Activated naive CD8-positive, alpha-beta T cell treated with anti-CD3 and anti-CD28 coated beads, Interleukin-2, amount 50 U/mL, for 24 hours (primary cell): ENCODE measurements at regions not wholly inside any gene's neighbourhood (a gene's known extent, or its start where the extent isn't known, plus 50 kb on each side); places are given as distances from the start of the nearest gene placed in this dataset.
"Not testable (repeated sequence)": the region's sequence is repeated elsewhere in the genome, so short reads cannot be mapped to it uniquely, and the experiment has no call there.

Experiments used
- ATAC-seq: fragments of 150-1000 bp; cut with Tn5 transposase; one replicate; pipeline ENCODE4 v1.10.0; 2021
- DNase-seq: peaks from one replicate; pipeline ENCODE4 v3.0.0; 2021
- H3K27ac Mint-ChIP-seq: one replicate; pipeline ENCODE4 v1.8.0; 2021; ENCODE audit warnings: mild to moderate bottlenecking, mixed read lengths
- H3K27me3 Mint-ChIP-seq: one replicate; pipeline ENCODE4 v1.8.0; 2021; ENCODE audit warnings: mixed read lengths
- H3K36me3 Mint-ChIP-seq: one replicate; pipeline ENCODE4 v1.8.0; 2021; ENCODE audit warnings: low read depth, mixed read lengths
- H3K4me1 Mint-ChIP-seq: one replicate; pipeline ENCODE4 v1.8.0; 2021; ENCODE audit warnings: mixed read lengths
- H3K4me3 Mint-ChIP-seq: one replicate; pipeline ENCODE4 v1.8.0; 2021; ENCODE audit warnings: mild to moderate bottlenecking, moderate library complexity, mixed read lengths
- H3K9me3 Mint-ChIP-seq: one replicate; pipeline ENCODE4 v1.8.0; 2021; ENCODE audit warnings: mixed read lengths

DNA sequence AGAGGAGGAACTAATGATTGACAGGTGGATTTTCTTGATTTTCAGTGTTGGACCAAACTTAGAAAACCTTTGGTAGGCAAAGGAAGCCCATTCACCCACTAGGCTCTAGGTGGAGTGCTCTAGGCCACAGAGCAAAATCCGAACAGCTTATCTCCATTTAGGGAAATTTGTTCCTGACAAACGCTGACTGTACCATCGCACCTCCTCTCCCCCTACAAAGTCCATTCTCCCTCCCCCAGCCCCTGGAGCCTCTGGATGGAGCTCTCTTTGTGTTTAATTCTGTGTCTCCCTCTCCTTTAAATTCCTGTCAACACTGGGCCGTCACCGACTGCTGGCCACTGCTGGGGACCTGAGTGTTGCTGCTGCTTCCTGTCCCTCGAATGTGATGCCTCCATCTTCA lies 350.1 kb upstream of the IRX2 start:
- Mint-ChIP-seq H3K27ac (no peak overlapping the region), H3K36me3 (no peaks in the 10 kb centered on the region), H3K4me1 (no peaks in the 10 kb centered on the region), H3K4me3 (no peak overlapping the region), H3K27me3 (peaks cover 34% of the 10 kb centered on the region), H3K9me3 (no peaks in the 10 kb centered on the region)
- ATAC-seq (no peak), DNase-seq (no peak)

DNA sequence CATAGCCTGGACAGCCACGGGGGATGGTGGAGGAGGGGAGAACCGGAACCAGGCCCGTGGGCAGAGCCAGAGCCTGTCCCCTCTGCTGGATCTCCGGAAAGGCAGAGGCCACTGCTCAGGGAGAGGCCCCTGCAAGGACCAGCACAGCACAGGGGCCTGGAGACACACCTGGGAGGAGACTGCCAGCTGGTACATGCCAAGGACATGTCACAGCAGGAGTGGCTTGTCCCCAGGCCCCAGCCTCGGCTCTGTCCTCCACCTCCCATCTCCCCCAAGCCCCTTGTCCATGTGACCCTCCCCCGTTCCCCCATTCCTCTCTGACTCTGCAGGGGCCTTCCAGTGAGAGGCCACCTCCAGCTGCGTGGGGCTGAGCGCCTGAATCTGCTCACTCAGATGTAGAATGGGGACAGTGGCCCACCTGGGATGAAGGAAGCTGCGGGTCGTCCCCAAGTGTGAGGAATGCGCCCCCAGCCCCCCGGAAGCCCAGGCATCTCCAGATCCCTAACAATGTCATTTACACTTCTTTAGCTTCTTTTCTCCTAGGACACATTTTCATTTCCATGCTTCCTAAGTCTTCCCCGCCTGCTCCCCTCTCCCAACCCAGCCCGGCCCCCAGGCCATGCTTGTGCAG lies 349.6 kb upstream of the IRX2 start:
- H3K9me3 Mint-ChIP-seq: no peaks in the 10 kb centered on the region
- ATAC-seq: no peak

DNA sequence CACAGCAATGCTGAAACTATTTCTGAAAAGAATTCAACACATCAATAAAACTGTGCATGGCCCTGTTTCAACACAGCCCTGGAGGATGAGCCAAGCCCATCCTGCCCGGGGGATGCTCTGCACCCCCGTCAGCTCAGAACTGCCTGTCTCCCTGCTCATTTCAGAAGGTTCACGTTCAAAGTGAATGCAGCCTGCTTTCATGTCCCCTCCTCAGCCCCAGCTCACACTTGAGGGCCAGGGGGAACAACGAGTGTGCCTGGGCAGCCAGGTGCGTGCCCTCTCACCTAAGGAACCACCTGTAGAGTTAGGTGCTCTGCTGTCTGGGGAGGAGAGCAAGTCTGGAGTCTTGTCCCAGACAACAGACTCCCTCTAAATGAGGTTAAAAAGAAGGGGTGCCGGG lies 348.5 kb upstream of the IRX2 start:
- DNase-seq (no peak), ATAC-seq (no peak)
- Mint-ChIP-seq H3K9me3 (no peaks in the 10 kb centered on the region), H3K36me3 (no peaks in the 10 kb centered on the region), H3K27ac (no peak overlapping the region), H3K27me3 (peaks cover 27% of the 10 kb centered on the region), H3K4me3 (no peak overlapping the region), H3K4me1 (no peaks in the 10 kb centered on the region)

More for the DNA sequence above, 349.6 kb upstream of the IRX2 start:
- no peak overlapping the region for H3K27ac Mint-ChIP-seq
- H3K4me3 Mint-ChIP-seq: no peak overlapping the region
- DNase-seq: no peak
- no peaks in the 10 kb centered on the region for H3K4me1 Mint-ChIP-seq
- peaks cover 34% of the 10 kb centered on the region for H3K27me3 Mint-ChIP-seq
- no peaks in the 10 kb centered on the region for H3K36me3 Mint-ChIP-seq

DNA sequence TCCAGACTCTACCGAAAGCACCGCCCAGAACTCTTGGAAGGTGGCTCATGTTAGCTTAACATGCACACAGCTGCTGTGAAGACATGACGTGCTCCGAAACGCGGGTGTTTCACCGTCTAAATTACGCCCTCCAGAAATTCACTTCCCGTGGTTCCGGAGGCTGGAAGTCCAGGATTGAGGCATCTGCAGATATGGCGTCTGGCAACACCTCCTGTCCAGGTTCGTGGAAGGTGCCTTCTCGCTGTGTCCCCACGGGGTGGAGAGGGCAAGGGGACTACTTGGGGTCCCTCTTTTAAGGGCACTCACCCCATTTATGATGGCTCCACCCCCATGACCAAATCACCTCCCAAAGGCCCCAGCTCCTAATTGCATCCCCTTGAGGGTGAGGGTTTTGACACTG lies 348.0 kb upstream of the IRX2 start:
- no peak overlapping the region for H3K27ac Mint-ChIP-seq
- H3K4me3 Mint-ChIP-seq: no peak overlapping the region
- no peaks in the 10 kb centered on the region for H3K4me1 Mint-ChIP-seq
- H3K36me3 Mint-ChIP-seq: no peaks in the 10 kb centered on the region
- H3K27me3 Mint-ChIP-seq: peaks cover 24% of the 10 kb centered on the region
- H3K9me3 Mint-ChIP-seq: no peaks in the 10 kb centered on the region
- DNase-seq (no peak), ATAC-seq (no peak)

DNA sequence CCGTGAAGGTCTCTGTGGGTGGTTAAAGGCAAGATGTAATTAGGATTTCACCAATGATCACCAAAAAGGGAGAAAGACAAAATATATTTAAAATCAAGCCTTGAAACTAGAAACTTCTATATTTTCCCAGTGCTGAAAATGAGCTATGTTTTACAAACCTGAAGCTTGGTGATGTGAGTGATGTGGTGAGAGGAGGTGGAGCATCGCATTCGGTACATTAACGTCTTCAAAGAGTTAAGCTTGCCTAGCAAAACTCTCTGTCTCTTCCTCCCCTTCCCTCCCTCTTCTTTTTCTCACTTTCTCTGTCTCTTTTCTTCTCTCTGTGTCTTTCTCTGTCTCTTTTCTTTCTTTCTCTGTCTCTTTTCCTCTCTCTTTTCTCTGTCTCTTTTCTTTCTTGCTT lies 347.3 kb upstream of the IRX2 start:
- Mint-ChIP-seq H3K36me3 (no peaks in the 10 kb centered on the region), H3K9me3 (peaks cover 6% of the 10 kb centered on the region), H3K27ac (no peak overlapping the region), H3K27me3 (peaks cover 16% of the 10 kb centered on the region), H3K4me1 (no peaks in the 10 kb centered on the region), H3K4me3 (no peak overlapping the region)
- DNase-seq (no peak), ATAC-seq (no peak)

DNA sequence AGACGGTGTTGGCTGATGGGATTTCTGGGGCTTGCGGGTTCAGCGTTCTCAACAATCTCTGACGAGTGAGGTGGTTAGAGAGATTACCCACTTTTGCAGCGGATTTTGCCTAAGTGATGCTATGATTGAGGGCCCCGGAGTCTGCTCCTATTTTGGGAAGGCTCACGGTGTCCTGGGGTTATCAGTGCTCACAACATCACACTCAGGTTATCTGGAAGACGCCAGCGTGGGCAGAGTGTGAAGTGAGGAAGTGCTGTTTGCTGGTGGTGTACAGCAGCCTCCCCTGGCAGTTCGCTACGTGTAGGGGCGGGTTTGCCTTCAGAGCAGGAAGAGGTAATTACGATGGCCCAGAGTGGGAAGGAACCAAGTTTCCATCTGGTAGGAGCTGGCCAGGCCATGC lies 341.2 kb upstream of the IRX2 start:
- H3K27me3 Mint-ChIP-seq: no peaks in the 10 kb centered on the region
- ATAC-seq (no peak), DNase-seq (no peak)
- H3K27ac Mint-ChIP-seq: no peak overlapping the region
- no peak overlapping the region for H3K4me3 Mint-ChIP-seq
- H3K36me3 Mint-ChIP-seq: no peaks in the 10 kb centered on the region
- H3K9me3 Mint-ChIP-seq: peaks cover 19% of the 10 kb centered on the region
- no peaks in the 10 kb centered on the region for H3K4me1 Mint-ChIP-seq

DNA sequence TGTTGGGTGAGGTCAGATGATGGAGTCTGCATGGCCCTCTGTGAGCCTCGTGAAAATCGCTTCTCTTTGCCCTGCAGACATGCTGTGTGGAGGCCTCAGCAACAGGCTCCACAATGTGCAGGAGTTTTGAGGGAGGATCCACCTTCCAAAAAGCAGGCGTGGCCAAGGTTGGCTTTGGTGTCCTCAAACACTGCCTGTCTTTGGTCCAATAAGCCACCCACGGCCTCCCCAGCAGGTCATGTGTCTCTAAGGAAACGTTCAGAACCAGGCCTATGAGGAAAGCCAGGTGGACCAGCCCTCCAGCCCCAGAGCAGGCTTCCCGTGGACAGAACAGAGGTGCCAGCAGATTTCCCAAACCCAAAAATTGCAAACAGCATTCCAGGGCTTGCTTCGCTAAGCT lies 340.7 kb upstream of the IRX2 start:
- Mint-ChIP-seq H3K27ac (no peak overlapping the region), H3K9me3 (peaks cover 22% of the 10 kb centered on the region), H3K36me3 (no peaks in the 10 kb centered on the region), H3K4me3 (no peak overlapping the region), H3K27me3 (no peaks in the 10 kb centered on the region), H3K4me1 (no peaks in the 10 kb centered on the region)
- DNase-seq (no peak), ATAC-seq (no peak)

DNA sequence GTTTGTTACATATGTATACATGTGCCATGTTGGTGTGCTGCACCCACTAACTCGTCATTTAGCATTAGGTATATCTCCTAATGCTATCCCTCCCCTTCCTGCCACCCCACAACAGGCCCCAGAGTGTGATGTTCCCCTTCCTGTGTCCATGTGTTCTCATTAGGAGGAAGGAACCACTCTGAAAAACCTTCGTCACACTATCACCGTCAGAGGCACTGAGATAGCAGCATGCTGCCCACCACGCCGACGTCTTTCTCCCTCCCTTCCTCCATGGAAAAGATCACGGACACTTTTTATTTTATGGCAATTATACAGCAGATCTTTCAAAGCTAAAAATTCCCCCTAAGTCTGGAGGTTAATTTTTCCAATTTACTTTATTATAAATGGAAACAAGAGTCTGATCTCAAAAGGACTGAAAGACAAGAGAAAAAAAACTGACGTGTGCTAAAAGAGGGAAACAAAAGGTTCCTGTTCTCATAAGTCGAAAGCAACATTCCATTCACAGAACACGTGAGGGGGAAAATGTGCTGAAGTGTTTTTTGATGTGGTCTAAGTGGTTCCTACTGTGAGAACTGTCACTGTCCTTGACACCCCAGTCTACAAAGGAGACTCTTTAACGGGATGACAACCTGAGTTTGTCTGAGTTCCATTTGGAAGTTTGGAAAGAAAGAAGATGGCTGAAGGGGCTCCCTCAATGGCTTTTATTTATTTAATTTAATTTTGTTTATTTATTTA lies 339.7 kb upstream of the IRX2 start:
- Mint-ChIP-seq H3K4me3 (no peak overlapping the region), H3K4me1 (no peaks in the 10 kb centered on the region), H3K27me3 (no peaks in the 10 kb centered on the region), H3K27ac (no peak overlapping the region), H3K9me3 (peaks cover 23% of the 10 kb centered on the region), H3K36me3 (no peaks in the 10 kb centered on the region)
- DNase-seq (no peak), ATAC-seq (no peak)

DNA sequence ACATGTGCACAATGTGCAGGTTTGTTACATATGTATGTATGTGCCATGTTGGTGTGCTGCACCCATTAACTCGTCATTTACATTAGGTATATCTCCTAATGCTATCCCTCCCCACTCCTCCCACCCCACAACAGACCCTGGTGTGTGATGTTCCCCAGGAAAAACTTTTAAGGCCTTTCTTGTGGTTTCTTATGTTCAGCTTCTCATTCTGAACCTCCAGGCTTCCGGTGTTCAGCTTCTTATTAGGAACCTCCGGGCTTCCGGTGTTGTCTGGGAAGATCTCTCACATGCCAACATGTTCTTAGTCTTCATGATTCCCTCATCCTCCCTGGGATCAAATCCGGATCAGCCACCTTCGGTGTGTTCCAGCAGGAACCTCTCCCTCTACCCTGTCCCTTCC lies 338.8 kb upstream of the IRX2 start:
- H3K36me3 Mint-ChIP-seq, ATAC-seq, H3K27me3 Mint-ChIP-seq, H3K4me3 Mint-ChIP-seq, H3K4me1 Mint-ChIP-seq, DNase-seq, H3K27ac Mint-ChIP-seq: not testable (repeated sequence)
- H3K9me3 Mint-ChIP-seq: peaks cover 23% of the 10 kb centered on the region

DNA sequence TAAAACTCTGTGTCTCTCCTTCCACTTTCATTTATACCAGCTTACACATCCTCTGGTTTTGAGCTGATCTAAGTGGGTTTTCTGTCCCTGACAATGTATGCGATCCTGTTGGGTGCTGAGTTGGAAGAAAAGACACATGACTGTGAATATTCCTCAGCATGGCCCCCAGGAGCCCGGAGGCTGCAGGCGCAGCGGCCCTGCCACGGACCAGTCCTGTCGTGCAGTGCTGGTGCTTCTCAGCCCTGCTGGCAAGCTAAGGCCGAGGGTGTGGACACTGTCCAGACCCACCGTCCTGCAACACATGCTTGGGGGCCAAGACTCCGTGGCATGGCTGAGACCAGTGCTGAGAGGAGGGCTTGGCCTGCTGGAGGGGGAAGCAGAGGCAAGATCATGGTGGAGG lies 328.9 kb upstream of the IRX2 start:
- no peak for ATAC-seq
- DNase-seq: no peak
- peaks cover 17% of the 10 kb centered on the region for H3K9me3 Mint-ChIP-seq
- H3K27ac Mint-ChIP-seq: no peak overlapping the region
- no peaks in the 10 kb centered on the region for H3K4me1 Mint-ChIP-seq
- H3K27me3 Mint-ChIP-seq: no peaks in the 10 kb centered on the region
- no peaks in the 10 kb centered on the region for H3K36me3 Mint-ChIP-seq
- no peak overlapping the region for H3K4me3 Mint-ChIP-seq

DNA sequence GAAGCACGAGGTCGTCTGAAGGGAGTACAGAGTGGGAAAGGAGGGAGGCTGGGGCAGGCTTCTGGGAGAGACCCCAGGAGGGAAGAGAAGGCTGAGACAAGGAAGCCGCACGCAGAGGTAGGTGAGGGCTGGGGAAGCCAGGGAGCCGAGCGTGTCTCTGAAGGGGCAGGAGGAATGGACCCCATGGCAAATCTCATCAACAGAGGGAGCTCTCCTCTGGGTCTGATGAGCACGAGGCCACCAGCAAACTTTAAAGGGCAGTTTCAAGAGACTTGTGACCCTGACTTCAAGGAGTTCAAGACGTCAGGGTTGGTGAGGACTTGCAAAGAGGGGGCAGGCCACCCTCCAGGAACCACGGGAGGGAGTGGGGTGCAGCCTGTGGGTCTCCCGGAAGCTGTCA lies 326.2 kb upstream of the IRX2 start:
- H3K27ac Mint-ChIP-seq: no peak overlapping the region
- no peaks in the 10 kb centered on the region for H3K4me1 Mint-ChIP-seq
- ATAC-seq (no peak), DNase-seq (no peak)
- no peaks in the 10 kb centered on the region for H3K36me3 Mint-ChIP-seq
- peaks cover 17% of the 10 kb centered on the region for H3K9me3 Mint-ChIP-seq
- H3K27me3 Mint-ChIP-seq: no peaks in the 10 kb centered on the region
- no peak overlapping the region for H3K4me3 Mint-ChIP-seq

DNA sequence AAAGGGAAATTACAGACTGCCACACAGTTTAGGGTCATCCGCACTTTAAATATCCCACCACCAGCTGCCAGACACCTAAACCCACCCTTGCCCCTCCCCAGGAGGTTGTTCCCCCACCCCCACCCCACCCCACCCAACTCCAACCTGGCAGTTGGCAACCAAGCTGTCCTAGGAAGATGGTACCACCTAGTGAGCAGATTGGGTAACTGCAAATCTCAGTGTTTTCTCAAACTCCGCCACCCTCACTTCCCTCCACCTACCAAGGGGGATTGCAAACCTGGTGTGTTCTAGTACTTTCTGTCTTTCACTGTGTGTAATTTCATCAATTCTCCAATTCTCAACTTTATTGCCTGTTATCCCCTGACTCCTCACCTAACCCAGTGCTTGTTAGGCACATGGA lies 323.8 kb upstream of the IRX2 start:
- H3K4me1 Mint-ChIP-seq: no peaks in the 10 kb centered on the region
- no peak for DNase-seq
- peaks cover 31% of the 10 kb centered on the region for H3K9me3 Mint-ChIP-seq
- H3K27ac Mint-ChIP-seq: no peak overlapping the region
- no peaks in the 10 kb centered on the region for H3K27me3 Mint-ChIP-seq
- no peaks in the 10 kb centered on the region for H3K36me3 Mint-ChIP-seq
- no peak overlapping the region for H3K4me3 Mint-ChIP-seq
- ATAC-seq: no peak

DNA sequence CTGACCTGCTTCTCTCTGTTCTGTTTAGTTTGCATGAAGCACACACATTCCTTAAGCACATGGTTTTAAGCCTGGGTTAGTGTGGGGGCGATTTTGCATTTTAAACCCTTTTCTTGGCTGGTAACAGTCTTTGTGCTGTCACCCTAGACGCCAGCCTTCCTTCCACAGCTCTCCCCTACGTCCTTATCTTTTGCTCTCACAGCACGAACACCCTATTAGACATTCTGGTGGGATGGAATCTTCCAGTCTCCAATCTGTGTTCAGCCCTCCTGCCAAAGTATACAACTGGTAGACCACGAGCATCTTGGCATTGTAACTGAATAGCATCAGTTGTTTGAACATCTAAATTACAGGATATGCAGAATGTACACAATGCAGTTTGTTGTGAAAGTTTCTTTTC lies 316.9 kb upstream of the IRX2 start:
- Mint-ChIP-seq H3K27me3 (no peaks in the 10 kb centered on the region), H3K36me3 (no peaks in the 10 kb centered on the region), H3K9me3 (peaks cover 31% of the 10 kb centered on the region), H3K4me1 (no peaks in the 10 kb centered on the region), H3K27ac (no peak overlapping the region), H3K4me3 (no peak overlapping the region)
- ATAC-seq: no peak
- no peak for DNase-seq

DNA sequence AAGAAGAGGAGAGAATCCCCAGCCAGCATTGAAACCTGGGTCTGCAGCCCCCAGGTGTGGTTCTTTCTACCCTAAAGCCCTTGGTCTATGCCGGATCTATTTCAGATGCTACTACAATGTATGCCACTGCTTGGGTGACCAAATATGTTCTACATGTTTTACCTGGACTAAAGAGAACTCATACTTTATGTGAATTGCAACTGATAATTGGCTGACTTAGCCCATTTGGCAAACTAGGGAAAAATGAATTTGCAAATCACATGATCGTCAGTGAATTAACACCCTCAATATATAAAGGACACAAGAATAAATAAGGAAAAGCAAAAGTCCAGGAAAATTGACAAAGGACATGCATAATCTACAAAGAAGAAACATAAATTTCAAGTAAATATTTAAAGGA lies 308.8 kb upstream of the IRX2 start:
- peaks cover 15% of the 10 kb centered on the region for H3K9me3 Mint-ChIP-seq
- ATAC-seq: no peak

DNA sequence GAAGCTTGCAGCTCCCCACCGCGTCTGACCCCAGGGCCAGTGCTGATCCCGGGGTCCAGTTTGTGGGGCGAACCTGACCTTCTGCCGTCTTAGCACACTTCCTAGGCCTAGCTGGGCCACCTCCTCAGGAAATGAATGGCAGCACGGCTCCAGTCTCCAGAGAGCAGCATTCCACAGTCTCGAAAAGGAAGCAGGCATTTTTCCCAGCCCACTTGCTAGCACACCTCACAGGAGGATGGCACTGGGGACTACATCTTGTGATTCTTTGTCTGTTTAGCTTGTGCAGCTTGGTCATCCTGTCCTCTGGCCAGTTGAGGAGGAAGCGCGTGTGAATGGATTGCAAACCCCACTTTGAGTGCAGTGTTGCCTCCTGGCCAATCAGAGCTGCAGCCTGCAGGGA lies 308.0 kb upstream of the IRX2 start:
- Mint-ChIP-seq H3K9me3 (peaks cover 15% of the 10 kb centered on the region), H3K27me3 (no peaks in the 10 kb centered on the region), H3K36me3 (no peaks in the 10 kb centered on the region), H3K4me3 (no peak overlapping the region), H3K4me1 (no peaks in the 10 kb centered on the region), H3K27ac (no peak overlapping the region)
- no peak for ATAC-seq
- DNase-seq: no peak

More for the DNA sequence above, 308.8 kb upstream of the IRX2 start:
- Mint-ChIP-seq H3K27me3 (no peaks in the 10 kb centered on the region), H3K4me1 (no peaks in the 10 kb centered on the region), H3K4me3 (no peak overlapping the region), H3K36me3 (no peaks in the 10 kb centered on the region), H3K27ac (no peak overlapping the region)
- DNase-seq: no peak

DNA sequence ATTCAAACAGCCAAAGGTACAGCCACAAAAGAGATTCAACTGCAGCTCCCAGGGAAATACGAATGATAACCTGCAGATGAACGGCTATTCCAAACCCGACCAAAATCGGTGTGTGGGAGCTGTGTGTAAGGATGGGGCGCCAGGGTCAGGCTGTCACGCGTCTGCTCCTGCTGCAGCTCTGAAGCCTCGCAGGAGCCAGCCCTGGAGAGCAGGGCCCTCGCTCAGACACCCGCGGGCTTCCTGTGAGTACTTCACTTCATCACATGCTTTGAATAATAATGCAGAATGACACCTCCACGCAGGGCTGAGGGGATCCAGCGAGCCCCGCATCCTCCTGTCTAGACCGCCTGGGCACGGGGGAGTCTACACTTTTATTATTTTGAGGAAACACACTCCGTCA lies 307.5 kb upstream of the IRX2 start:
- Mint-ChIP-seq H3K4me1 (no peaks in the 10 kb centered on the region), H3K4me3 (no peak overlapping the region), H3K27me3 (no peaks in the 10 kb centered on the region), H3K27ac (no peak overlapping the region), H3K9me3 (peaks cover 15% of the 10 kb centered on the region), H3K36me3 (no peaks in the 10 kb centered on the region)
- ATAC-seq (no peak), DNase-seq (no peak)
